ENCODE measurements at regions not wholly inside any gene's neighbourhood (a gene's known extent, or its start where the extent isn't known, plus 50 kb on each side); places are given as distances from the start of the nearest gene placed in this dataset.

- WGBS, 4 donors: 73 to 77% (median 76%) methylated on average over 1 of the region's 1 CpG
- no peaks in the 10 kb centered on the region for H3K4me1 ChIP-seq
- intact Hi-C loops (cut with DNase I): no loop called here
- ATAC-seq (no peak), DNase-seq (no peak)
- no peak overlapping the region for H3K27ac ChIP-seq
- peaks cover 0 to 6% (median 0%) of the 10 kb centered on the region in 9 donors for H3K27me3 ChIP-seq
- no peak for TF ChIP-seq POLR2A (IDR thresholded peaks at IDR 0.05)
- H3K36me3 ChIP-seq: no peaks in the 10 kb centered on the region
- H3K4me3 ChIP-seq: no peak overlapping the region
- H3K9me3 ChIP-seq: peaks cover 0 to 5% (median 0%) of the 10 kb centered on the region in 12 donors
Observed at GRCh38 chr12:14153803-14154202, 172.4 kb upstream of the GRIN2B start.

- no peak for TF ChIP-seq POLR2A (IDR thresholded peaks at IDR 0.05)
- TF ChIP-seq CTCF (IDR thresholded peaks at IDR 0.05): no peak
- DNase-seq (no peak), ATAC-seq (no peak)
- Histone ChIP-seq H3K4me3 (no peak overlapping the region), H3K27ac (no peak overlapping the region), H3K9me3 (peaks cover 0 to 5% (median 0%) of the 10 kb centered on the region in 12 donors), H3K27me3 (peaks cover 0 to 6% (median 0%) of the 10 kb centered on the region in 9 donors), H3K36me3 (no peaks in the 10 kb centered on the region), H3K4me1 (no peaks in the 10 kb centered on the region)
- intact Hi-C loops (cut with DNase I): no loop called here
- 50 to 80% (median 53%) methylated on average over 2 of the region's 2 CpGs for WGBS, 4 donors
Observed at GRCh38 chr12:14156606-14157005, 175.2 kb upstream of the GRIN2B start.

GRCh38 chr12:14157088-14157747 is 175.8 kb upstream of the GRIN2B start:
- intact Hi-C loops (cut with DNase I): no loop called here
- Histone ChIP-seq H3K27ac (no peak overlapping the region), H3K27me3 (peaks cover 0 to 6% (median 0%) of the 10 kb centered on the region in 9 donors), H3K4me1 (no peaks in the 10 kb centered on the region), H3K4me3 (no peak overlapping the region), H3K36me3 (no peaks in the 10 kb centered on the region), H3K9me3 (peaks cover 0 to 5% (median 0%) of the 10 kb centered on the region in 12 donors)
- 91 to 96% (median 92%) methylated on average over 3 of the region's 3 CpGs for WGBS, 4 donors
- ATAC-seq (no peak), DNase-seq (no peak)
- TF ChIP-seq POLR2A (IDR thresholded peaks at IDR 0.05) (no peak), CTCF (IDR thresholded peaks at IDR 0.05) (no peak)

GRCh38 chr12:14164266-14164665 is 182.9 kb upstream of the GRIN2B start:
- Histone ChIP-seq H3K4me3 (no peak overlapping the region), H3K36me3 (no peaks in the 10 kb centered on the region), H3K27me3 (peaks cover 0 to 4% (median 0%) of the 10 kb centered on the region in 9 donors), H3K9me3 (no peaks in the 10 kb centered on the region), H3K27ac (no peak overlapping the region), H3K4me1 (no peaks in the 10 kb centered on the region)
- no peak for ATAC-seq
- DNase-seq: no peak
- WGBS, 4 donors: 82 to 90% (median 88%) methylated on average over 8 of the region's 8 CpGs
- no peak for TF ChIP-seq POLR2A (IDR thresholded peaks at IDR 0.05)
- no peak for TF ChIP-seq CTCF (IDR thresholded peaks at IDR 0.05)
- intact Hi-C loops (cut with DNase I): loop anchor here in 7 of 10 donors (10.0 kb wide), 4 partner anchors 409 to 1249 kb away; no protein-coding TSS in a partner anchor

Measured in heart left ventricle (tissue), 16 donors.